SU-DHL-6 (cell line): ENCODE measurements at regions not wholly inside any gene's neighbourhood (a gene's known extent, or its start where the extent isn't known, plus 50 kb on each side); places are given as distances from the start of the nearest gene placed in this dataset.

ENCODE experiments used
- EZH2phosphoT487 ChIP-seq: fragments of 200-600 bp; sonication (generic), shearing (Covaris generic); conservative IDR thresholded peaks from 2 replicates; pipeline ENCODE4 v1.6.1; 2018; ENCODE audit warnings: mild to moderate bottlenecking, antibody characterized with exemption, low read length, moderate library complexity, mixed read lengths
- TF ChIP-seq, protein P1 (sequence below): fragments of 200-600 bp; sonication (generic); IDR thresholded peaks from one replicate; pipeline ENCODE4 v1.5.1; 2017; ENCODE audit warnings: antibody characterized with exemption, mild to moderate bottlenecking, low read length, moderate library complexity; ENCODE audit not compliant: insufficient read depth, poor library complexity, severe bottlenecking

DNA sequence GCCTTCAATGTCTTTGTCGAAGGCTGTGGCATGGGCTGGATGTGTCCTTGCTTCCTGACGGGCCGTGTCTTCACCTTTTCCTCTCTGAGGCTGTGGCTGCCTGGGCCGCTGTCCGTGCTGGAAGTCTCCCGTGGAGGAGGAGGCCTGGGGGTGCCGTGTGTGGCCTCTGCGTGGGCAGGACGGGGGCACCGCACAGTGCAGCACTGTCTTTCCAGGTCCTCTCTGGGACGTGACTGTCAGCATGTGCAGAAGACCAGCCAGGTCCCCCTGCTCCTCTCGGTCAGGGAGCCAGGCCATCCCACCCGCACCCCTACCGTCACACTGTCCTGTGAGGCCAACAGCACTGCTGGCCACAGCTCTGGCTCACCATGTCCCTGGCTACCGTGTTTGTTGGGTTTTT lies 64.4 kb upstream of the ZNF236 start:
- TF ChIP-seq EZH2phosphoT487, result no peak
- TF ChIP-seq, protein P1, sequence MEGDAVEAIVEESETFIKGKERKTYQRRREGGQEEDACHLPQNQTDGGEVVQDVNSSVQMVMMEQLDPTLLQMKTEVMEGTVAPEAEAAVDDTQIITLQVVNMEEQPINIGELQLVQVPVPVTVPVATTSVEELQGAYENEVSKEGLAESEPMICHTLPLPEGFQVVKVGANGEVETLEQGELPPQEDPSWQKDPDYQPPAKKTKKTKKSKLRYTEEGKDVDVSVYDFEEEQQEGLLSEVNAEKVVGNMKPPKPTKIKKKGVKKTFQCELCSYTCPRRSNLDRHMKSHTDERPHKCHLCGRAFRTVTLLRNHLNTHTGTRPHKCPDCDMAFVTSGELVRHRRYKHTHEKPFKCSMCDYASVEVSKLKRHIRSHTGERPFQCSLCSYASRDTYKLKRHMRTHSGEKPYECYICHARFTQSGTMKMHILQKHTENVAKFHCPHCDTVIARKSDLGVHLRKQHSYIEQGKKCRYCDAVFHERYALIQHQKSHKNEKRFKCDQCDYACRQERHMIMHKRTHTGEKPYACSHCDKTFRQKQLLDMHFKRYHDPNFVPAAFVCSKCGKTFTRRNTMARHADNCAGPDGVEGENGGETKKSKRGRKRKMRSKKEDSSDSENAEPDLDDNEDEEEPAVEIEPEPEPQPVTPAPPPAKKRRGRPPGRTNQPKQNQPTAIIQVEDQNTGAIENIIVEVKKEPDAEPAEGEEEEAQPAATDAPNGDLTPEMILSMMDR, result no peak
